PFSK-1 (cell line): ENCODE measurements at regions not wholly inside any gene's neighbourhood (a gene's known extent, or its start where the extent isn't known, plus 50 kb on each side); places are given as distances from the start of the nearest gene placed in this dataset.
A peak's percentile ranks its signal among the peaks of the same experiment; 100 is the strongest.

Experiments
- FOXP2 ChIP-seq: optimal IDR thresholded peaks from 2 replicates; pipeline ENCODE3; 2011; ENCODE audit warnings: borderline replicate concordance, control low read depth, inconsistent platforms; ENCODE audit not compliant: insufficient read depth; ENCODE audit errors: extremely low read length, extremely low read depth
- POLR2AphosphoS5 ChIP-seq: IDR thresholded peaks from 2 replicates; pipeline ENCODE4 v1.6.1; 2012; ENCODE audit warnings: low read depth, mild to moderate bottlenecking, control low read depth, low read length, moderate library complexity
- REST ChIP-seq, 2 experiments: IDR thresholded peaks; 2 replicates each; pipeline versions ENCODE4 v1.6.1 to v1.8.0; 2011 to 2012; ENCODE audit warnings: low read depth in 2 of 2, low read length in 2 of 2, control low read depth in 1 of 2, inconsistent platforms in 1 of 2, mild to moderate bottlenecking in 1 of 2, moderate library complexity in 1 of 2; ENCODE audit not compliant: insufficient read depth in 1 of 2
- SIN3A ChIP-seq: IDR thresholded peaks from 2 replicates; pipeline ENCODE4 v1.6.1; 2012; ENCODE audit warnings: mild to moderate bottlenecking, low read length, moderate library complexity, borderline replicate concordance; ENCODE audit not compliant: insufficient read depth
- TAF1 ChIP-seq: IDR thresholded peaks from 2 replicates; pipeline ENCODE4 v1.6.1; 2012; ENCODE audit warnings: low read length, control low read depth, borderline replicate concordance; ENCODE audit not compliant: insufficient read depth

DNA sequence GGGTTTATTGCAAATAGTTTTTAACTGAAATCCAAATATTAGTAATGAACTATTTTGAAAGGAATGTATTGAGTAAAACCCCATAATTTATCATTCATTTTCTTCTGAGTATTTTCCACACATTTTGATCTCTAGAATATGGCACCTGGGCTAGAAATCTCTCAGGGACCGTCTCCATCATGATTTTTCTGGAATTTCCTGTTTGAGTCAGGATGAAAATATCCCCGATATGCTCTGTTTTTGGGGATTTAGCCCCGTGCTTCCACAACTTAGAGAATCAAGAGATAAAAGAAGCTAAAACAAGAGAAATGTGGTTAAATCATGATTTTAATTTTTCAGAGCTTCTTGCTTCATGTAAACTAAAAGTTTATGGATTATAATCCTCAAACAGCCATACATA, 114.2 kb downstream of the SPCS3 start:
- TF ChIP-seq SIN3A (no peak), FOXP2 (no peak), POLR2AphosphoS5 (no peak), REST (IDR thresholded peaks at IDR 0.05; ENCODE audit: insufficient read depth in 1 of 2, low read depth in 2 of 2, low read length in 2 of 2) (no peak), TAF1 (no peak)

- TF ChIP-seq FOXP2 (no peak), POLR2AphosphoS5 (no peak), REST (IDR thresholded peaks at IDR 0.05; ENCODE audit: insufficient read depth in 1 of 2, low read depth in 2 of 2, low read length in 2 of 2) (no peak), TAF1 (no peak), SIN3A (no peak)
These were observed 116.1 kb downstream of the SPCS3 start for GRCh38 chr4:176435901-176436292.

DNA sequence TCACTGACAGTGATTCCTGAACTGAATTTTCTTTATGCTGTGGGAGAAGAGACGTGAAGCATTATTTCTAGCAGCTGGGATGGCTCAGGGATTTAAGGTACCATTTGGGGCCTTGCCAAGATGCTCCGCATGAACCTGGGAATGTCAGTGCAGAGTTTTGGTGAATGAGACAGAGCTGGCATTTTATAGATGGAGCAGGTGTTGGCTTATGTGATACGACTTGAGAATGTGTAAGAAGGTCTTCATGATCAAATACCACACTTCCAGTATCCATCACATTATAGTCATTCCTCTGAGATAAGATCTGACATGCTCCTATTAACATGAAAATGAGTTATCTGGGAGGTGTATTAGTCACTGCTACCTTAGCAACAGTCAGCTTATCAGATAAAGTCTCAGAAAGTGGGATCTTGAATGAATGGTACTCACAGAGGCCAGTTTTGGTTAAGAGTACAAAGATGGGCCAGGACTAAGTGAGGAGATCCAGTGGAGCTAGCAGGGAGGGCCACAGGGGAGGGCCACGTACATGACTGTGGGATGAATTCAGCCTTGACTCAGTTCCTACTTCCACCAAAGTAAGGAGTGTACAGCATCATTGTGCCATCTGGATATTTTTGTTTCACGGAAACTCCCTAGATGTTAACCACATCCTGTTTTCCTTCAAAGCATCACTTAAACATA, 116.7 kb downstream of the SPCS3 start:
- TF ChIP-seq POLR2AphosphoS5 (no peak), FOXP2 (peak; percentile 20)

- TF ChIP-seq REST (IDR thresholded peaks at IDR 0.05; ENCODE audit: insufficient read depth in 1 of 2, low read depth in 2 of 2, low read length in 2 of 2) (peak in 1 of 2 experiments; percentile 77; a peak in 2 of 4 replicates), SIN3A (no peak), POLR2AphosphoS5 (no peak)
These were observed 118.0 kb downstream of the SPCS3 start for GRCh38 chr4:176437756-176438155.

DNA sequence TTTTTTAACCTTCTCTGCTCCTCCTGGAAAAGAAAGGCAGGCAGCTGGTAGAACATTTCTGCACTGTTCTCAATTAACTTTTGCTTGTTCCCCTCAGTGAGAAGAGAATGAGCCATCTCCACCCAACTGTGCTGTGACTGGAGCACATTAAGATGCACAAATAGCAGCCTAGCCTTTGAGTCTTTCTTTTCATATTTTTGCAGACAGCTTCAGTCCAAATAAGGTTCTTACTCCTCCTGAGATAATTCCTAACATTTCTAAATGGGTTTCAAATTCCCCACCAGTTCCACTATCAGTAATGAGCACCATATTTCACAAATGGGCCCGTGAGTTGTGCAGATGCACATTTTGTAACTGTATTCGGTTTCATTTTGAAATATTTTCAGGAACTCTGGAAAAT, 118.6 kb downstream of the SPCS3 start:
- TF ChIP-seq TAF1 (no peak), POLR2AphosphoS5 (no peak), REST (IDR thresholded peaks at IDR 0.05; ENCODE audit: insufficient read depth in 1 of 2, low read depth in 2 of 2, low read length in 2 of 2) (no peak), SIN3A (no peak), FOXP2 (no peak)
